Epithelial cell of proximal tubule (primary cell): ENCODE measurements at regions not wholly inside any gene's neighbourhood (a gene's known extent, or its start where the extent isn't known, plus 50 kb on each side); places are given as distances from the start of the nearest gene placed in this dataset.
A peak's percentile ranks its signal among the peaks of the same experiment; 100 is the strongest.

ENCODE experiments used
- DNase-seq: peaks from one replicate; pipeline ENCODE4 v3.0.0-alpha.2; 2011; ENCODE audit warnings: low read depth
- H3K4me3 ChIP-seq: 2 replicates; pipeline ENCODE4 v1.5.1; 2011; ENCODE audit warnings: low read depth, mild to moderate bottlenecking, low read length
- CTCF ChIP-seq: conservative IDR thresholded peaks from 2 replicates; pipeline ENCODE4 v1.5.1; 2012; ENCODE audit warnings: low read depth, mild to moderate bottlenecking, low read length

- TF ChIP-seq CTCF: no peak
- DNase-seq: no peak
- no peak overlapping the region for H3K4me3 ChIP-seq
Measured at GRCh38 chr2:60159519-60159918, 393.9 kb downstream of the BCL11A start.

GRCh38 chr2:60158262-60158661, 395.2 kb downstream of the BCL11A start:
- TF ChIP-seq CTCF: no peak
- DNase-seq: no peak
- H3K4me3 ChIP-seq: no peak overlapping the region

- H3K4me3 ChIP-seq: no peak overlapping the region
- no peak for TF ChIP-seq CTCF
- DNase-seq: no peak
Measured at GRCh38 chr2:60157283-60157682, 396.2 kb downstream of the BCL11A start.

- no peak for DNase-seq
- TF ChIP-seq CTCF: no peak
- H3K4me3 ChIP-seq: no peak overlapping the region
Measured at GRCh38 chr2:60154142-60154541, 399.3 kb downstream of the BCL11A start.

GRCh38 chr2:60152226-60152833, 401.1 kb downstream of the BCL11A start:
- TF ChIP-seq CTCF: peak; percentile 81
- DNase-seq: no peak
- no peak overlapping the region for H3K4me3 ChIP-seq

GRCh38 chr2:60149176-60149575, 404.3 kb downstream of the BCL11A start:
- no peak for TF ChIP-seq CTCF
- no peak overlapping the region for H3K4me3 ChIP-seq
- DNase-seq: no peak

GRCh38 chr2:60148716-60149115, 404.7 kb downstream of the BCL11A start:
- H3K4me3 ChIP-seq: no peak overlapping the region
- no peak for DNase-seq
- no peak for TF ChIP-seq CTCF
